ENCODE measurements at regions not wholly inside any gene's neighbourhood (a gene's known extent, or its start where the extent isn't known, plus 50 kb on each side); places are given as distances from the start of the nearest gene placed in this dataset.

GRCh38 chr13:56861476-56861875, 279.2 kb upstream of the PRR20A start:
- TF ChIP-seq, protein P1, sequence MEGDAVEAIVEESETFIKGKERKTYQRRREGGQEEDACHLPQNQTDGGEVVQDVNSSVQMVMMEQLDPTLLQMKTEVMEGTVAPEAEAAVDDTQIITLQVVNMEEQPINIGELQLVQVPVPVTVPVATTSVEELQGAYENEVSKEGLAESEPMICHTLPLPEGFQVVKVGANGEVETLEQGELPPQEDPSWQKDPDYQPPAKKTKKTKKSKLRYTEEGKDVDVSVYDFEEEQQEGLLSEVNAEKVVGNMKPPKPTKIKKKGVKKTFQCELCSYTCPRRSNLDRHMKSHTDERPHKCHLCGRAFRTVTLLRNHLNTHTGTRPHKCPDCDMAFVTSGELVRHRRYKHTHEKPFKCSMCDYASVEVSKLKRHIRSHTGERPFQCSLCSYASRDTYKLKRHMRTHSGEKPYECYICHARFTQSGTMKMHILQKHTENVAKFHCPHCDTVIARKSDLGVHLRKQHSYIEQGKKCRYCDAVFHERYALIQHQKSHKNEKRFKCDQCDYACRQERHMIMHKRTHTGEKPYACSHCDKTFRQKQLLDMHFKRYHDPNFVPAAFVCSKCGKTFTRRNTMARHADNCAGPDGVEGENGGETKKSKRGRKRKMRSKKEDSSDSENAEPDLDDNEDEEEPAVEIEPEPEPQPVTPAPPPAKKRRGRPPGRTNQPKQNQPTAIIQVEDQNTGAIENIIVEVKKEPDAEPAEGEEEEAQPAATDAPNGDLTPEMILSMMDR (IDR thresholded peaks at IDR 0.05) = no peak
- TF ChIP-seq POLR2A (IDR thresholded peaks at IDR 0.05) = no peak
